ENCODE measurements at regions not wholly inside any gene's neighbourhood (a gene's known extent, or its start where the extent isn't known, plus 50 kb on each side); places are given as distances from the start of the nearest gene placed in this dataset.
"Not testable (repeated sequence)": the region's sequence is repeated elsewhere in the genome, so short reads cannot be mapped to it uniquely, and the experiment has no call there.

- no peak for DNase-seq
Measured at GRCh38 chr6:140393665-140394540, 1019.5 kb upstream of the CITED2 start.

GRCh38 chr6:140388815-140389214 is 1014.4 kb upstream of the CITED2 start:
- DNase-seq, result no peak

- no peak for DNase-seq
Measured at GRCh38 chr6:140388192-140388802, 1013.8 kb upstream of the CITED2 start.

- DNase-seq, result no peak
Measured at GRCh38 chr6:140385679-140386078, 1011.2 kb upstream of the CITED2 start.

GRCh38 chr6:140382355-140382754 is 1007.9 kb upstream of the CITED2 start:
- no peak for DNase-seq

GRCh38 chr6:140380427-140381218 is 1006.2 kb upstream of the CITED2 start:
- DNase-seq, result no peak

- DNase-seq, result no peak
Measured at GRCh38 chr6:140379919-140380318, 1005.5 kb upstream of the CITED2 start.

- DNase-seq, result no peak
Measured at GRCh38 chr6:140376209-140376608, 1001.8 kb upstream of the CITED2 start.

GRCh38 chr6:140373728-140374127 is 999.3 kb upstream of the CITED2 start:
- not testable (repeated sequence) for DNase-seq

GRCh38 chr6:140372064-140372463 is 997.6 kb upstream of the CITED2 start:
- no peak for DNase-seq

- no peak for DNase-seq
Measured at GRCh38 chr6:140370976-140371870, 996.8 kb upstream of the CITED2 start.

- no peak for DNase-seq
Measured at GRCh38 chr6:140370441-140370840, 996.0 kb upstream of the CITED2 start.

GRCh38 chr6:140366991-140367390 is 992.5 kb upstream of the CITED2 start:
- no peak for DNase-seq

- DNase-seq, result no peak
Measured at GRCh38 chr6:140364916-140365315, 990.5 kb upstream of the CITED2 start.

GRCh38 chr6:140360651-140361050 is 986.2 kb upstream of the CITED2 start:
- no peak for DNase-seq

GRCh38 chr6:140355476-140355875 is 981.0 kb upstream of the CITED2 start:
- no peak for DNase-seq

GRCh38 chr6:140354296-140354695 is 979.8 kb upstream of the CITED2 start:
- DNase-seq, result no peak

- no peak for DNase-seq
Measured at GRCh38 chr6:140353536-140353935, 979.1 kb upstream of the CITED2 start.

GRCh38 chr6:140346428-140346827 is 972.0 kb upstream of the CITED2 start:
- no peak for DNase-seq

- DNase-seq, result no peak
Measured at GRCh38 chr6:140345935-140346334, 971.5 kb upstream of the CITED2 start.

- no peak for DNase-seq
Measured at GRCh38 chr6:140344142-140344913, 969.9 kb upstream of the CITED2 start.

- no peak for DNase-seq
Measured at GRCh38 chr6:140343128-140343527, 968.7 kb upstream of the CITED2 start.

All from activated T-cell treated with anti-CD3 and anti-CD28 coated beads, Interleukin-2, amount 50 U/mL, for 48 hours (primary cell).